GM23338 (cell line): ENCODE measurements at regions not wholly inside any gene's neighbourhood (a gene's known extent, or its start where the extent isn't known, plus 50 kb on each side); places are given as distances from the start of the nearest gene placed in this dataset.

Experiments used
- ATAC-seq: fragments of 200-7000 bp; cut with Tn5 transposase; 3 replicates; pipeline ENCODE4 v1.9.1; 2020
- DNase-seq: peaks from one replicate; pipeline ENCODE4 v3.0.0-alpha.2; 2015; ENCODE audit warnings: low spot score
- H2AFZ ChIP-seq: fragments of 200-600 bp; sonication (generic); 2 replicates; pipeline ENCODE4 v1.8.0; 2016; ENCODE audit warnings: antibody characterized with exemption, mild to moderate bottlenecking, moderate library complexity
- H3F3A ChIP-seq: fragments of 200-600 bp; sonication (generic); replicated peaks from 2 replicates; pipeline ENCODE4 v1.8.0; 2017; ENCODE audit warnings: antibody characterized with exemption, mixed run types, low read depth
- H3K27ac ChIP-seq: fragments of 200-600 bp; sonication (generic); 2 replicates; pipeline ENCODE4 v1.6.1; 2016; ENCODE audit warnings: low read depth
- H3K27me3 ChIP-seq: fragments of 200-600 bp; sonication (generic); 2 replicates; pipeline ENCODE4 v1.8.0; 2016; ENCODE audit warnings: mild to moderate bottlenecking, mixed run types, moderate library complexity; ENCODE audit not compliant: insufficient read depth
- H3K36me3 ChIP-seq: fragments of 200-600 bp; sonication (generic); 2 replicates; pipeline ENCODE4 v1.8.0; 2016; ENCODE audit warnings: mild to moderate bottlenecking; ENCODE audit not compliant: insufficient read depth
- H3K4me1 ChIP-seq: fragments of 200-600 bp; sonication (generic); 2 replicates; pipeline ENCODE4 v1.8.0; 2016; ENCODE audit warnings: mild to moderate bottlenecking, moderate library complexity; ENCODE audit not compliant: insufficient read depth
- H3K4me2 ChIP-seq: fragments of 200-600 bp; sonication (generic); 2 replicates; pipeline ENCODE4 v1.7.1; 2017; ENCODE audit warnings: mixed run types
- H3K4me3 ChIP-seq: fragments of 200-600 bp; sonication (generic); 2 replicates; pipeline ENCODE4 v1.6.1; 2016; ENCODE audit warnings: mixed run types
- H3K79me2 ChIP-seq: fragments of 200-600 bp; sonication (generic); replicated peaks from 2 replicates; pipeline ENCODE4 v1.8.0; 2017; ENCODE audit warnings: mild to moderate bottlenecking; ENCODE audit not compliant: insufficient read depth
- H3K9me2 ChIP-seq: fragments of 200-600 bp; sonication (generic); 2 replicates; pipeline ENCODE4 v1.8.0; 2017; ENCODE audit not compliant: insufficient read depth
- H4K20me1 ChIP-seq: fragments of 200-600 bp; sonication (generic); replicated peaks from 2 replicates; pipeline ENCODE4 v1.8.0; 2017; ENCODE audit warnings: mild to moderate bottlenecking; ENCODE audit not compliant: insufficient read depth
- H3K27ac Mint-ChIP-seq: 2 replicates; pipeline ENCODE4 v1.8.0; 2020; ENCODE audit warnings: inconsistent platforms, mild to moderate bottlenecking, moderate library complexity, mixed read lengths
- H3K27me3 Mint-ChIP-seq: 3 replicates; pipeline ENCODE4 v1.8.0; 2022; ENCODE audit warnings: low read depth, mild to moderate bottlenecking, moderate library complexity, mixed read lengths, inconsistent platforms; ENCODE audit not compliant: insufficient read depth, poor library complexity
- H3K36me3 Mint-ChIP-seq: 3 replicates; pipeline ENCODE4 v1.8.0; 2021; ENCODE audit warnings: low read depth, mild to moderate bottlenecking, inconsistent platforms, moderate library complexity, mixed read lengths
- H3K4me1 Mint-ChIP-seq: 3 replicates; pipeline ENCODE4 v1.8.0; 2020; ENCODE audit warnings: mild to moderate bottlenecking, inconsistent platforms, mixed read lengths
- H3K4me3 Mint-ChIP-seq: 3 replicates; pipeline ENCODE4 v1.8.0; 2021; ENCODE audit warnings: moderate library complexity, mild to moderate bottlenecking, inconsistent platforms, mixed read lengths
- H3K9me3 Mint-ChIP-seq: 3 replicates; pipeline ENCODE4 v1.8.0; 2020; ENCODE audit warnings: moderate library complexity, mild to moderate bottlenecking, inconsistent platforms, mixed read lengths
- CREB1 ChIP-seq: fragments of 250-450 bp; sonication (Bioruptor Pico); IDR thresholded peaks from 2 replicates; pipeline ENCODE4 v1.5.0; 2020; ENCODE audit warnings: low read depth, mild to moderate bottlenecking, moderate library complexity
- CTCF ChIP-seq, 2 experiments: fragments of 200-600 bp in 1 of 2; sonication (generic) in 1 of 2; conservative IDR thresholded peaks; 2 replicates each; pipeline versions ENCODE4 v1.5.1 to v1.6.1; 2016 to 2017; ENCODE audit warnings: antibody characterized with exemption in 2 of 2, low read depth in 2 of 2, mild to moderate bottlenecking in 2 of 2, moderate library complexity in 1 of 2
- ETS1 ChIP-seq: IDR thresholded peaks from 2 replicates; pipeline ENCODE4 v1.6.1; 2016; ENCODE audit warnings: antibody characterized with exemption
- EZH2 ChIP-seq: fragments of 200-600 bp; sonication (generic); IDR thresholded peaks from one replicate; pipeline ENCODE4 v1.8.0; 2017; ENCODE audit warnings: antibody characterized with exemption, mild to moderate bottlenecking, low read depth; ENCODE audit not compliant: unreplicated experiment
- EZH2phosphoT487 ChIP-seq: fragments of 200-600 bp; sonication (generic); IDR thresholded peaks from one replicate; pipeline ENCODE4 v1.8.1; 2018; ENCODE audit warnings: antibody characterized with exemption; ENCODE audit not compliant: unreplicated experiment
- JUNB ChIP-seq: IDR thresholded peaks from one replicate; pipeline ENCODE4 v1.6.1; 2016; ENCODE audit warnings: antibody characterized with exemption; ENCODE audit not compliant: unreplicated experiment
- NANOG ChIP-seq: IDR thresholded peaks from 2 replicates; pipeline ENCODE4 v1.6.1; 2016; ENCODE audit warnings: antibody characterized with exemption, borderline replicate concordance
- POLR2AphosphoS5 ChIP-seq: IDR thresholded peaks from 2 replicates; pipeline ENCODE4 v1.6.1; 2016; ENCODE audit warnings: antibody characterized with exemption, low read depth
- REST ChIP-seq: IDR thresholded peaks from one replicate; pipeline ENCODE4 v1.6.1; 2018; ENCODE audit warnings: antibody characterized with exemption; ENCODE audit not compliant: unreplicated experiment
- ZNF114 ChIP-seq: fragments of 250-450 bp; sonication (Bioruptor Pico); IDR thresholded peaks from 2 replicates; pipeline ENCODE4 v1.5.0; 2020; ENCODE audit warnings: mild to moderate bottlenecking, moderate library complexity
- ZNF331 ChIP-seq: fragments of 250-450 bp; sonication (Bioruptor Pico); IDR thresholded peaks from 2 replicates; pipeline ENCODE4 v1.5.0; 2020; ENCODE audit warnings: low read depth, mild to moderate bottlenecking, moderate library complexity

GRCh38 chr4:126616795-126617194 lies 1016.0 kb upstream of the INTU start:
- H3K9me3 Mint-ChIP-seq: peaks cover 24% of the 10 kb centered on the region
- TF ChIP-seq ETS1: no peak
- TF ChIP-seq ZNF114 (CRISPR knock-in tag): no peak
- no peak for TF ChIP-seq REST
- TF ChIP-seq NANOG: no peak
- no peak for TF ChIP-seq ZNF331
- TF ChIP-seq EZH2: no peak
- TF ChIP-seq CTCF (conservative IDR thresholded peaks at IDR 0.05; ENCODE audit: low read depth in 2 of 2): no peak
- no peak for TF ChIP-seq POLR2AphosphoS5
- no peak for TF ChIP-seq EZH2phosphoT487
- no peak for TF ChIP-seq CREB1 (CRISPR knock-in tag)
- TF ChIP-seq JUNB: no peak
- no peak for ATAC-seq

More at GRCh38 chr4:126616795-126617194, 1016.0 kb upstream of the INTU start:
- Histone ChIP-seq H3K4me3 (no peak overlapping the region), H3K79me2 (no peaks in the 10 kb centered on the region), H3F3A (no peaks in the 10 kb centered on the region), H4K20me1 (no peaks in the 10 kb centered on the region), H3K27ac (no peak overlapping the region), H2AFZ (no peak overlapping the region), H3K36me3 (no peaks in the 10 kb centered on the region; the same call in 1 of the 2 replicates), H3K4me1 (peaks cover 16% of the 10 kb centered on the region; the same call in 1 of the 2 replicates), H3K4me2 (no peak overlapping the region), H3K27me3 (no peaks in the 10 kb centered on the region), H3K9me2 (no peaks in the 10 kb centered on the region; the same call in 1 of the 2 replicates)
- Mint-ChIP-seq H3K4me1 (peaks cover 3% of the 10 kb centered on the region), H3K4me3 (no peak overlapping the region), H3K27me3 (no peaks in the 10 kb centered on the region), H3K36me3 (peaks cover 18% of the 10 kb centered on the region), H3K27ac (no peak overlapping the region)
- DNase-seq: no peak
